GDM1 (cell line): ENCODE measurements at regions not wholly inside any gene's neighbourhood (a gene's known extent, or its start where the extent isn't known, plus 50 kb on each side); places are given as distances from the start of the nearest gene placed in this dataset.

ENCODE experiments used
- DNase-seq: peaks from one replicate; lab custom pipeline; 2025; lab: John Stamatoyannopoulos, UW

DNA sequence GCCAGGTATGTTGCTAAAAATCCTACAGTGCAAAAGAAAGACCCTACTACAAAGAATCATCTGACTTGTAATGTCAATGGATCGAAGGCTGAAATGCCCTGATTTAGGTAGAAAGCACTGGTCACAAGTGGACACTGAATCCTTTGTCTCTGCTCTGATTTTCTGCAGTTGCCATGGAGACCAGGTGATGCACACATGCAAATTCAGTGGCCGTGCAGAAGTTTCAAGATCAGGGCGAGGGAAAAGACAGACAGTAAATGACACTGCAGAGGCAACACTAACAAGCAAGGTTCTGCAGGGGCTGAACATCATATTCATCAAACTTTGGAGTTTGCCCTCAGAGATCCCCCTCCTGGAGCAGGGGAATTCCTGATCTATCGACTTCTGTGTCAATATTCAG, 370.3 kb upstream of the TMEM132C start:
- DNase-seq = no peak

DNA sequence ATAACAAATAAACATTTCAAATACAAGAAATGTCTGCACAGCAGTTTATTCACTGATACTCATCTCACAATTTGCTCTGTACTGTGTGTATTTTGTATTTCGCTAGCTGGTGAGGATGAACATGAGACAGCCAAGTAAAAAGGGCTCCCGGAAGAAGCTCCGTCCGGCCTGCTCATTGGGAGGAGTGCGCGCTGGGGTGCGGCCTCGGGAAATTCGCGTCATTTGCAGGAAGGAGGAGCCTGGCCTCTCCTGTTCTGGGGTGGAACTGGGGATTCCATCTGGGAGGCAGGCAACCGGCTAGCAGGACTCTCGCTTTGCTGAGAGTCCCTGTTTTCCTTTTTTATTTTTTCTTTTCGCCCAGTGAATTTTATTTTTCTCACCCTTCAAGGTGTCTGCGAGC, 368.4 kb upstream of the TMEM132C start:
- no peak for DNase-seq

DNA sequence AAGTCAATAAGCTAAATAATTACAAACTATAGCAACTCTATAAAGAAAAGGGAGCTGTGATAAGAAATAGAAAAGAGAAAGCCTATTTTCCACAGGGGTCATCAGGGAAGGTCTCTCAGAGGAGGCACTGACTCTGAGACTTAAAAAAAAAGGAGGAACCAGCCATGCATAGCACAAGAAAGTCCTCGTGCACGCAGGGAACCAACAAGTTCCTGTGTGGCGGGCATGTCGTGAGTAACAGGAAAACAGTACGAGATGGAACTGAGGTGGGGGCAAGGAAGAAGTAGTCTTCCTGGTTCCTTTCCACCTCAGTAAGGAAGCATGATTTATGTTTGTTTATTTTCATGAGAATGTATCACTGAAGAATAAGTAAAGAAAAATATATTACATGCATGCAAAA, 367.0 kb upstream of the TMEM132C start:
- peak; percentile 82 for DNase-seq

DNA sequence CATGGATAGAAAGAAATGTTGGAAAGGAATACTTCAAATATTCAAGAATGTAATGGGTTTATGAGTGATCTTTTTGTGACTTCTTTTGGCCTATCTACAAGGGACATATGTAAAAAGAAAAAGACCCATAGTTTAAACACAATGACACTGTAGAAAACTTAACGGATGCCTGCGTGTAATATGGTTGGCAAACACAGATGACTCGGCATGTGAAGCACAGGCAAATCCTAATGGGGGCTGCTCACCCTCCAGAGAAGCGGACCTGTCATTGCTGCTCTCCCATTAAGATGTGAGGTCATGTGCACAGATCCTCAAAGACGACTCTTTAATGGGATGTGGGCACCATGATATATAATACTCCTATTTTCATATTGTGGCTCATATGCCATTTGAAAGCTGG, 366.6 kb upstream of the TMEM132C start:
- DNase-seq = peak; percentile 22

DNA sequence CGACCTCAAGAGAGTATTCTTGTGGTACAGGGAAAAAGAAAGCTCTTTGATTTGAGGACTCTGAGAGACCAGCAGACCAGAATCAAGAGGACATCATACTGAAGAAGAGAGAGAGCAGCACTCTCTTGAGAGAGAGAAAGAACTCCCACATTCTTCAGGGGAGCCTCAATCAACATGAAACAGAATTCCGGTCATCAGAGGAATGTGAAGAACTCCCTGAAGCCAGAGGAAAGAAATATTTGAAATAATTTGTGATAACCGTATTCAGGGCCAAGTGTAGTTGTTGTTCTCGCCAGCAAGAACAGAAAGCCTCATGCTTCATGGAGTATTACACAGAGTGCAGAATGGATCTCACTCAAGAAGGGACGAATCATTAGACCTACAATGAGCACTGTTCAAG, 363.8 kb upstream of the TMEM132C start:
- DNase-seq = no peak

DNA sequence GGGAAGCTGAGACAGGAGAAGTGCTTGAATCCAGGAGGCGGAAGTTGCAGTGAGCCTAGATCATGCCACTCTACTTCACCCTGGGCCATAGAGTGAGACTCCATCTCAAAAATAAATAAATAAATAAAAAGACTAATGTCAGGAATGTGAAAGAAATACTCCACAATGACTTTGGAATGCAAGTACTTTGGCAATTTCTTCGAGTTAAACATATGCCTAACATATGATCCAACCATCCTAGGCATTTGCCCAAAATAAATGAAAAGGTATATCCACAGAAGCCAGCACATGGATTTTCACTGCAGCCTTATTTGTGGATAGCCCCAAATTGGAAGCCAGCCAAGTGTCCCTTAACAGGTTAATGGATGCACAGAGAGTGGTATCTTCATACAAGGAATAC, 357.9 kb upstream of the TMEM132C start:
- no peak for DNase-seq

DNA sequence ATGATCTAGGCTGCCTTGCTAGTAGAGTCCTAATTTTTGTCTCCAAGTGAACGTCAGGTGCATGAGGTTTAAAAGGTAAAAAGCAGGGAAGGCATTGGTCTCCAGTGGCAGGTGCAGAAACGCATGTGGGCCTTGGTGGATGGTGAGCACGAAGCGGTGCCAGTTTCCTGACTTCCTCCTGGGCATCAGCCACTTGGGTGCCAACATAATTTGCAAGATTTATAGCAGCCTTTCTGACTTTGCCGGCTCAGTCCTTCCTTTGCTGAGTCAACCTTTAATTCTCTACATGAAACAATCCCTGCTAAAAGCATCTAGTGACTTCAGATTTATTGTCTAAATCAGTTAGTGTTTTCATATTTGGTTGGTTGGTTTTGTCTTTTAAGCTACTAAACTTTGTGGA, 355.7 kb upstream of the TMEM132C start:
- DNase-seq = no peak

DNA sequence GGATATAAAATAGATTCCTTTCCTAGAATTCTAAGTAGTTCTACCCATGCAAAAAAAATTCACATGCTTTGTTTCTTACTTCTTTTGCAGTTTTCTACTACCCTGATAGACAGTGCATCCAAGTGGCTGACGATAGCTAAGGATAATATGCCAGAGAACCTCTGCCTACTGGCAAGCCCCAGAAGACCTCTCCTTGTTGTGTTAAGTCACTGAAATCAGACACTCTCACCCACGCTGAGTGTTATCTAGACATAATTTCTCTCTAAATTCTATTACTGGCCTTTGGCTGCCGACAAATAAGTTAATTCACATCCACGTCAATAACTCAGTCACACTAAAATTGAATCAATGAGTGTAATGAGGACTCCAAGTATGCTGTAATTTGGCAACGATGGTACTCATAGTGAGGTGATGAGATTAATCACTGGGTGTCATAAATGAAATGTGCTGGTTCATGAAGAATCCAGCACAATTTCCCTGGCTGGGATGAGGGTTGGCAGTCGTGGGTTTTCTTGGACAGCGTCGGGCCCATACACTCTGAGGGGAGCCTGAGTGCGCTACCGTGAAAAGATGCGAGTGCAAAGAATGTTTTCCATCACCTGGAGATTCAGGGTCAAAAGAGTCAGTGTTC, 354.8 kb upstream of the TMEM132C start:
- DNase-seq = no peak

DNA sequence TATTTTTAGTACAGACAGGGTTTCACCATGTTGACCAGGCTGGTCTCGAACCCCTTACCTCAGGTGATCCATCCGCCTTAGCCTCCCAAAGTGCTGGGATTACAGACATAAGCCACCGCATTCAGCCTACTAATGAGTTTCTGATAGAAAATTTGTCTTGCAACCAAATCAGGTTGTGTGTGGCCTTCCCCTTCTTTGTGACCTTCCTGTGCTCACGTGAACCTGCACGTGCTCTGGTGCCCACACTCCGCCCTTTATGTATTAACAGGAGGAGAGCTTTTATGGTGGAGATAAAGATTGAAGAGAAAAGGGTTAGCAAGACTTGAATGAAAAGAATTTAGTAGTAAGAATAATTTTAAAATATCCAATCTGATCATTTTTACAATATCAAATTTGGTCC, 343.5 kb upstream of the TMEM132C start:
- DNase-seq = no peak

DNA sequence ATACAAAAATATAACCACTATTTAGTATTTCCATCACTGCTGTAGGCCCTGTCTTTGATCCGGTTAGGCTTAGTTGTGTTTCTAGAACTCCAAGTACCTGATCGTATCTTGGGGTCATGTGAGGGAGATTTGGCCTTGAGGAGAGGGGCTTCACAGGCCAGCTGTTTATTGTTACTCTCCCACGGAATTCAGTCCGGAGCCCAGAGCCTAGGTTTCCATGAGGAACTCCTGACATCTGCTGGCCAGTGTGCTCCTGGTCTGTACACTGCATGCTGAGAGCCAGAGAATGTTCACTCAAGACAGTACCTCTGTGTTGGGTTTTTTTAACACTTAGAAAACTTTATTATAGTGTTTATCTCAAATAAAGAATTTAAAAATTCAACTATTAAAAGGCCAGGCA, 341.0 kb upstream of the TMEM132C start:
- DNase-seq = peak; percentile 5

DNA sequence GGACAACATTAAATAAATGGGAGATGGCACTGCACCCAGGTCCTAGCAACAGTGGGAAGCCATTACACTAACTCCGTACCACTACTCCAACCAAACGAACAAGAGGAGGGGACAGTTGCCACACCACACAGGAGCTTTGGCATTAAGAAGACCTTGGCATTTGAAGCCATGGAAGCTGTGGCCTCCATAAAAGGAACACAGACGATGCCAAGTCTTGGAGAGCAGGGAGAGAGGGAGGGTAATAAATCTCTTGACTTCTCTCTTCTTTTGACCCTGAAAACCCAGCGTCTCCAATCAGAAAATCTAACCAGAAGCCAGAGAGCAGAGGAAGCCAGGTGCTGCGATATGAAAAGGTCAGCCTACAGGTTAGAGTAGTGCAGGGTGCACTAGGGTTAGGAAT, 338.8 kb upstream of the TMEM132C start:
- no peak for DNase-seq

DNA sequence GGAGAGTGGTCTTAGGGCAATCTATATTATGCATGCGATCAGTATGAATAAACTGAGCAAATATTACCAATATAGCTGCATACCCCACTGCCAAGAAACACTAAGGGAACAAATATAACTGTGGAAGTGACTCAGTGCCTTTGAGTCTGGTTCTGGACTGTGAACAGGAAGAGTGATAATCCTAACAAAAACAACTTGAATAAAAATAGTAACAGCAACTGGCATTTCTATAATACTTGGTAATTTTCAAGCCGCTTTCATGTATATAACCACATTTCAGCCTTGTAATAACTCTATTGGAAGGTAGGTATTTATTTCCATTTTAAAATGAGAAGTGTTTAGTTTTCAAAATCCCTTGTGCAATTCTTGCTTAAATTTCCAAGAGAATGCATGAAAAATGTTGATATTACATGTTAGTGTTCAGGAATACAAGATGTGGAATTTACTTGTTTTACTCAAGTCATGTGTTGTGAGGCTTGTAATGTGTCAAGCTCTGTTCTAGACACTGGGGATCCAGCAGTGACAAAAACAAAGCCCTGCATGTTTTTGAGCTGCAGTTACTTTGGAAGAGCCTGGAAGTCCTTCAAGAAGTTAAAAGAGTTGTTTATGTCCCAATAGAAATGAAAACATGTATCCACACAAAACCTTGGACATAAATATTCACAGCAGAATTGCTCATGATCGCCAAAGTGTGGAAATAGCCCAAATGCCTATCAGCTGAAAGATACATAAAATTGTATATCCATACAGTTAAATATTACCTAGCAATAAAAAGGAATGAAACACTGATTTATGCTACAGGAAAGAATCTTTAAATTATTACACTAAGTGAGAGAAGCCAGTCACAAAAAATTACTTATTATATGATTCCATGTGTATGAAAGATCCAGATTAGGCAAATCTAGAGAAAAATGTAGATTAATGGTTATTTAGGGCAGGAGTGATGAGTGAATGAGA, 338.1 kb upstream of the TMEM132C start:
- peak; percentile 22 for DNase-seq

DNA sequence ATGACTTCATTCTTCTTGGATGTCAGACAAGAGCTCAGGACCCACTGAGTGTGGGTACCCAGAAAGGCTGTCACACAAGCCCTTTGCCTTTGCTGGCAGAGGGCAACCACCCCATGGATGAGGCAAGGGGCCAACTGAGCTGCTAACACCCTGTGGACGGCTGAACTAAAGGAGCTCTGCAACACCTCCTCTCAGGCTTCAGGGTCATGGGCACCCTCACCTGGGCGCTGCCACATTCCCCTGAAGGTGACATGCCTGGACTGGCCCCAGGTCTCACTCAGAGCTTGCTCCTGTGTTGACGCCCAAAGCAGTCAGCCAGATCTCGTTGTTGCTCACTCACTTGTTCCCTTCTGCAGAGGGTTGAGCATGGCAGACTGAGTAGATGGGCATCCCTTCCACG, 336.8 kb upstream of the TMEM132C start:
- DNase-seq = no peak

DNA sequence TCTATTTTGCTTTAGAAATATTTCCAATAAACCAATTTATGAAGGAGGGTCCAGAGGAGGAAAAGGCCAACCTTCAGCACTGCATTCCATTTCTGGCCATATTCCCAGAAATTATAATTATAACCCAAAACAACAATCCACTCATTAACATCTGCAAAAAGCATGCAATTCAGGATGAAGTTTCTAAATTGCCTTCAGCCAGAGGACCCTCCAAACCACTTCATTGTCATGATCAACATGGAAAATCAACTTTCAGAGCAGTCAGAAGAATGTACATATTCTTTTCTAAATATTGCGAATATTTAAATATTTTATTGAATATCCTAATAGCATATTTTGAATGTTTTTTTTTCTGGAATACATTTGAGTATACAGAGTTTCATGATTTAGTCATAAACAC, 332.6 kb upstream of the TMEM132C start:
- no peak for DNase-seq

DNA sequence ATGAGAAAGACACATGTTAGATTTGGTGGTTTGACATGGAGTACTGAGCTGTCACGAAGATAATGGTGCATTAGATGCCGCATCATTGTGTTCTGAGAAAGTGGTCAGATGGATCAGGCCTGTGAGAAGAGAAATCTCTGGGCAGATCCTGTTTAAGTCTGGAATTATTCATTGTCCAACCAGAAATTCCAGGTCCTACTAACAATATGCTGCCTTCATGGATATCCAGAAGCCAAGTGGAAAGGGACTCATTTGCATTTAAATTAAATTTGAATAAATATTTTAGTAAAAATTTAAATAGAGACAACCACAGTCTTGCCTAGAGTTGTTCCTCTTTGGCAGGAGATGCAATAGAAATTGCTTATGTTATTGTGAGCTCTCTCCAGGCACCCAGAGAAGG, 330.5 kb upstream of the TMEM132C start:
- DNase-seq = no peak

DNA sequence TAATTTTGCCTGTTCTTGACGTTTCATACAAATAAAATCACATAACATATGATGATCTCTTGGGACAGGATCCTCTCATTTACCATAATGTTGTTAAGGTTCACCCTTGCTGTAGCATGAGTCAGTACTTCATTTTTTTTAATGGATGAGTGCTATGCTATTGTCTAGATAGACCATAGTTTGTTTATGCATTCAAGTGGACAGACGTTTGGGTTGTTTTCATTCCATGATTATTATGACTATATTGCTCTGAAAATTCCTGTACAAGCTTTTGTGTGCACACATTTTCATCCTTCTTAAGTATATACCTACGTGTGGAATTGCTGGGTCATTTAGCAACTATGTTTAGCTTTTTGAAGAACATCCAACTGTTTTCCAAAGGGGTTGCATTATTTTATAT, 325.6 kb upstream of the TMEM132C start:
- DNase-seq = no peak

DNA sequence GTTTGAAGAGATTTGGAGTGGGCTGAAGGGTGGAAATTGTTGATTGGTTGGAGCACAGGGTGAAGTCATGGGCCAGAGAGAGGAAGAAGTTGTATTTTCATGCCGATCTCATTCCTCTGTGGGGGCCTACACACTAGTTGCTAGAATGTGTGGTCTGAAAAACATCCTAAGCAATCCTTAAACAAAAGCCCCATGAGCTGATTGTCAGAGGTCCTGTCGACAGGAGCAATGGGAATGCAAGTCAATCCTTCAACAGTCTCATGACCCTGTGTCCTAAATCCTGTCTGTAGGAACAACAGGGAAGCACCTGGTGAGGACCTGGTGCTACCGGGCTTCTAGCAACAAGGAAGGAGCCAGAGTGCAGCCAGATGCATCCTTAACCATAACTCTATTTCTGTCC, 324.0 kb upstream of the TMEM132C start:
- no peak for DNase-seq

DNA sequence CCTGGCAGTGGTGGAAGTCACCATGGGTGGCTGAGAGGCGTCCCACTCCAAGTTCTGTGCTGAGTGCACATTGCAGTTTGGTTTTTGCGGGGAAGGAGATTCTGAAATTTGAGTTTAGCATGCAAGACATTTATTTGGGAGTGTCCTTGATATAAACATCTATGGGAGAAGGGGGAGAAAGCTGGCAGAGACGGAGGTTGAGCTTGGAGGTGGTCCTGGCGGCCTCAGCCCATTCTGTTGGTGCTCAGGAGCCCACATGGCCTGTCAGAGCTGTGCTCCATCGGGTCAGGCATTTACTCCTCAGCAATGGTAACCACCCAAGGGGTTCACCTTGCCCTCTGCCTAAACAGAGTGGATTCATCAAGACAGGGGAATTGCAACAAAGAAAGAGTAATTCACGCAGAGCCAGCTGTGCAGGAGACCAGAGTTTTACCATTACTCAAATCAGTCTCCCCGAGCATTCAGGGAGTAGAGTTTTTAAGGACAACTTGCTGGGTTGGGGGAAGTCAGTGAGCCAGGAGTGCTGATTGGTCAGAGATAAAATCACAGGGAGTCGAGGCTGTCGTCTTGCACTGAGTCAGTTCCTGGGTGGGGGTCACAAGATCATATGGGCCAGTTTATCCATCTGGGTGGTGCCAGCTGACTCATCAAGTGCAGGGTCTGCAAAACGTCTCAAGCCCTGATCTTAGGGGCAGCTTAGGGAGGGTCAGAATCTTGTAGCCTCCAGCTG, 323.3 kb upstream of the TMEM132C start:
- no peak for DNase-seq

DNA sequence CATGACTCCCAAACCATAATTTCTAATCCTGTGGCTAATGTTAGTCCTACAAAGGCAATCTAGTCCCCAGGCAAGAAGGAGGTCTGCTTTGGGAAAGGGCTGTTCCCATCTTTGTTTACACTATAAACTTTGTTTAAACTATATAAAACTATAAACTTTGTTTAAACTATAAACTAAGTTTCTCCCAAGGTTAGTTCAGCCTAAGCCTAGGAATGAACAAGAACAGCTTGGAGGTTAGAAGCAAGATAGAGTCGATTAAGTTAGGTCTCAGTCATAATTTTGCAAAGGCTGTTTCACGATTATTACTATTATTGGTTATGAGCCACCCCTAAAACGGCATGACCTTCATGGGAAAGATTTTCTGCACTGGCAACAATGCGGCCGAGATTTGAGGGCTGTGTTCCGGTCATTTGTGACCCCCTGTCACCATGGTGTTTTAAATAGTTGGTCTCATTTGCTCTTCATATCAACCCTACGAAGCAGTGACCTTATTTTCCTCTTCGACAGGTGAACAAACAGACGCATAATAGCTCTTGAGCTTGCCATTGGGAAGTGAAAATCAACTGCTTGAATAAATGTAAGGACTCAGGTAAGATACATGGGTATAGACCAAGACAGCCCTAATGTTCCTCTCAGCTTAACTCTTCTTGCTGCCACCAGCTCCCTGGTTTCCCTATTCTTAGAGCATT, 322.6 kb upstream of the TMEM132C start:
- DNase-seq = no peak

DNA sequence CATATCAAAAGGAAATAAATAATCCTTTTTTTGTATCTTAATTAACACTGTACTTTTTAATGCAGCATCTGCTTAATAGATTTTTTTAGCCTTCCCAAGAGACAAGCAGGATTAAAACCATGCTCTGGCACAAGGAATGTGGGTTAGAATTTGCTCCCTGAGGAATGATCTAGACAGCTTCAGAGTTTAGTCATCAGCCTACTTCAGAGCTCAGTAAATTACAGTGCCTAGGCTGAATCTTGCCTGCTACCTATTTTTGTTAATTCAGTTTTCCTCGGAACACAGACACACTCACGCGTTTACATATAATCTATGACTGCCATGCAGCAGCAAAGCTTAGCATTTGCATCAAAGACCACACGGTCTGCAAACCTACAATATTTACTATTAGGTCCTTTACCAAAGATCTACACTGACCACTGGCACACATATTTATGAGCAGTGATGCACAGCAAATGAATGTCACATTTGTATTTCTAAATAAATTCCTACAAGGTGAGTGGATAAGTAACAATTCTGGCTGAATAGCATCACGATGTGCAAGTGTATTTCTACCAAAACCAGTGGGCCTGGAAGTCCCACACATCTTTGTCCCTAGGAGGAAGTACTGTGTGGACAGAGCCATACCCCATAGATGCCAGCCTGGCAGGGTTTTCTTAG, 309.8 kb upstream of the TMEM132C start:
- no peak for DNase-seq

DNA sequence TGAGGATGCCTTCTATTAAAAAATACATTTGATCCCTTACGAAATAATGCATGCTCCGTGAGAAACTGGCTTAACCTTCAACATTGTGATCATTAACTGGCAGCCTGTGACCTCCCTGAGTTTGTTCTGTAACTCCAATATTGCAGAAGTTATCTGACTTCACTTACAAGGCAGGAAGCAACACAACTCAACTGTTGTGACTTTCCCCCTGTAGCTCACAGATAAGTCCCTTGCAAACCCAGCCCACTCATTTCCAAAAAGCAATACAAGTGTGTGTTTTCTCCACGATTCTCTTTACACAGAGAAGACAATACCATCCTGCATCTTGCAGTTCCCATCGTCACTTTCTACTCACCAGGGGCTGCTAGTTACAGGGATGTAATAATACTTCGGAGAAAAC, 304.7 kb upstream of the TMEM132C start:
- no peak for DNase-seq

DNA sequence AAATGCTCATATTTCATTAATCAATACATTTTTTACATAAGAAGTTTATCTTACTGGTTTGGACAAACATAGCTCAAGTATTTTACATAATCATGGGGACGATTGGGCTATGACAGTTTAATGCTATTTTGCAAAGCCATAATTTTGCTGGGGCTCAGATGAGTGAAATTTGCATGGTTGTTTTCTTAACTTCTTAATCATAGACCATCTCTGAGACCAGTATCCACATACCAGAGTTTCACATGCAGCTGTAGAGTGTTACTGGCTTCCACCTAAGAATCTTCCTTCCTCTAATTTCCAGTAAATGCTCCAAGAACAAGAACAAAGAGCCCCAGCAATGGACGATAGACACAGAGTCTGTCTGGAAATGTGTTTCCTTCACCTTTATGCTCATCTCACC, 303.0 kb upstream of the TMEM132C start:
- no peak for DNase-seq
